ENCODE measurements at regions not wholly inside any gene's neighbourhood (a gene's known extent, or its start where the extent isn't known, plus 50 kb on each side); places are given as distances from the start of the nearest gene placed in this dataset.

DNA sequence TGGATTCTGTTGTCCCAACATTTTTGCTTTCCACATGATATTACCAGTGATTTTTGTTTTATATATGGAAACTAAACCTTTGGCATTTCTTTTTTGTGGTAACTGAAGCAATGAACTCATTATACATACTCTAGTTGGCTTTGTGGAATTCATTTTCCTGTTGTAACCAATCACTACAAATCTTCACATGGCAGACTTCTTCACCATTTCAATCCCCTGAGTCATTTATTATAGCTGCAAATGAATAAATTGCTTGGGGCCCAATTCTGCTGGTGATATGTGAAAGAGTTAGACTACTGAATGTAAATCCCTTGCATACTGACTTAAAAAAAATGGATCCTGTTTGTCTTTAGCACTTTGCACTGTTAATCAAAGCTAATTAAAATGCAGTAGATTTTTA lies 1709.6 kb upstream of the WWC1 start:
- Histone ChIP-seq H3K27me3 (no peaks in the 10 kb centered on the region), H3K36me3 (no peaks in the 10 kb centered on the region), H3K4me3 (replicated peaks in 1 of 3) (no peak overlapping the region), H3K27ac (no peak overlapping the region), H3K9me3 (no peaks in the 10 kb centered on the region), H3K4me1 (no peaks in the 10 kb centered on the region)
- no peak for DNase-seq
- intact Hi-C loops (cut with DNase I), result no loop called here
- no peak for TF ChIP-seq CTCF (IDR thresholded peaks at IDR 0.05)
- no peak for TF ChIP-seq POLR2A (IDR thresholded peaks at IDR 0.05)

GRCh38 chr5:166582416-166582815 lies 1709.0 kb upstream of the WWC1 start:
- WGBS, 2 donors, result 92 to 96% methylated on average over 4 of the region's 4 CpGs
- H3K36me3 ChIP-seq, result no peaks in the 10 kb centered on the region
- H3K4me1 ChIP-seq, result no peaks in the 10 kb centered on the region
- H3K27ac ChIP-seq, result no peak overlapping the region
- no peak for DNase-seq
- no peaks in the 10 kb centered on the region for H3K9me3 ChIP-seq
- no peak overlapping the region for H3K4me3 ChIP-seq (replicated peaks in 1 of 3)
- intact Hi-C loops (cut with DNase I), result no loop called here
- no peaks in the 10 kb centered on the region for H3K27me3 ChIP-seq
- TF ChIP-seq POLR2A (IDR thresholded peaks at IDR 0.05) (no peak), CTCF (IDR thresholded peaks at IDR 0.05) (no peak)

GRCh38 chr5:166594567-166594966 lies 1696.9 kb upstream of the WWC1 start:
- DNase-seq, result no peak
- TF ChIP-seq CTCF (IDR thresholded peaks at IDR 0.05) (no peak), POLR2A (IDR thresholded peaks at IDR 0.05) (no peak)
- no peak overlapping the region for H3K4me3 ChIP-seq (replicated peaks in 1 of 3)
- intact Hi-C loops (cut with DNase I), result no loop called here
- H3K27me3 ChIP-seq, result no peaks in the 10 kb centered on the region
- no peaks in the 10 kb centered on the region for H3K9me3 ChIP-seq
- no peaks in the 10 kb centered on the region for H3K4me1 ChIP-seq
- H3K27ac ChIP-seq, result no peak overlapping the region
- no peaks in the 10 kb centered on the region for H3K36me3 ChIP-seq

GRCh38 chr5:166595274-166595951 lies 1696.0 kb upstream of the WWC1 start:
- DNase-seq, result no peak
- Histone ChIP-seq H3K4me3 (replicated peaks in 1 of 3) (no peak overlapping the region), H3K4me1 (no peaks in the 10 kb centered on the region), H3K9me3 (no peaks in the 10 kb centered on the region), H3K27me3 (no peaks in the 10 kb centered on the region), H3K27ac (no peak overlapping the region), H3K36me3 (no peaks in the 10 kb centered on the region)
- TF ChIP-seq CTCF (IDR thresholded peaks at IDR 0.05) (no peak), POLR2A (IDR thresholded peaks at IDR 0.05) (no peak)
- intact Hi-C loops (cut with DNase I), result no loop called here
- WGBS, 2 donors, result 59 to 65% methylated on average over 7 of the region's 7 CpGs

DNA sequence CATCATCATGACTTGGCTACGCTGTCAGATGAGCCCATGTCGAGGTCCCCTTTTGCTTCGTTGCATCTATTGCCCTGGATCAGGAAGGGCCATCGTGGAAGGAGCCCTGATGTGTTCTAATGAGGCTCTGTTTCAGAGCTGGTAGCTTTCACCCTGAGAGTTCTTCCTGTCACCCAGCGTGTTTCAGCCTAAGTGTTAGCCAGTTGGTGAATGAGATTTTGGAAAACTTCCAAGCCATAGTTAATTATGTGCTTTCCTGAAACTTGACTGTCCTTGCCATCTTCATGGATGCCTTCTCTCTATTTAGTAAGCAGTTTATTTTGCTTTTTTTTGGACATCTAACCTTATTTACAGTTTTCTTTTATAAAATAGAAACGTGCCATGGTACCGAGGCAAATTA lies 1695.4 kb upstream of the WWC1 start:
- no peak overlapping the region for H3K4me3 ChIP-seq (replicated peaks in 1 of 3)
- no peaks in the 10 kb centered on the region for H3K4me1 ChIP-seq
- H3K27me3 ChIP-seq, result no peaks in the 10 kb centered on the region
- intact Hi-C loops (cut with DNase I), result no loop called here
- H3K27ac ChIP-seq, result no peak overlapping the region
- no peaks in the 10 kb centered on the region for H3K36me3 ChIP-seq
- no peak for DNase-seq
- no peaks in the 10 kb centered on the region for H3K9me3 ChIP-seq
- WGBS, 2 donors, result 83 to 85% methylated on average over 7 of the region's 7 CpGs
- no peak for TF ChIP-seq CTCF (IDR thresholded peaks at IDR 0.05)
- TF ChIP-seq POLR2A (IDR thresholded peaks at IDR 0.05), result no peak

Measured in thyroid gland (tissue), 4 donors.